ENCODE measurements at regions not wholly inside any gene's neighbourhood (a gene's known extent, or its start where the extent isn't known, plus 50 kb on each side); places are given as distances from the start of the nearest gene placed in this dataset.

DNA sequence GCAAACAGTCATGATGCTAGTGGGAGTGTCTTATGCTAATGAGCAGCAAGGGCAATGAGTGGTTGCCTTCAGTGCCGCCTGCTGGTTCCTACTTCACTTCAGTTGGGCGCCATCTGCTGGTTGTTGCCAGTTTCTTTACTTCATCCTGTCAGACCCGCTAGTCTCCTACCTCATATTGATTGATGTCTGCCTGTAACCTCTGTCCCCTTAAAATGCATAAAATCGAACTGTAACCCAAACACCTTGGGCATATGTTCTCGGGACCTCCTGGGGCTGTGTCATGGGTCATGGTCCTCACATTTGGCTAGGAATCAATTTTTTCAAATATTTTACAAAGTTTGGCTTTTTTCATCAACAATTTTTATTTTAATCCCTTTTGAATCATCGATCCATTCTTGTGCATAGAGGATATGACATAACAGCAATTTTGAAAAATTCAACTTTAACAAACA lies 62.8 kb upstream of the C7orf33 start:
- TF ChIP-seq, protein P1, sequence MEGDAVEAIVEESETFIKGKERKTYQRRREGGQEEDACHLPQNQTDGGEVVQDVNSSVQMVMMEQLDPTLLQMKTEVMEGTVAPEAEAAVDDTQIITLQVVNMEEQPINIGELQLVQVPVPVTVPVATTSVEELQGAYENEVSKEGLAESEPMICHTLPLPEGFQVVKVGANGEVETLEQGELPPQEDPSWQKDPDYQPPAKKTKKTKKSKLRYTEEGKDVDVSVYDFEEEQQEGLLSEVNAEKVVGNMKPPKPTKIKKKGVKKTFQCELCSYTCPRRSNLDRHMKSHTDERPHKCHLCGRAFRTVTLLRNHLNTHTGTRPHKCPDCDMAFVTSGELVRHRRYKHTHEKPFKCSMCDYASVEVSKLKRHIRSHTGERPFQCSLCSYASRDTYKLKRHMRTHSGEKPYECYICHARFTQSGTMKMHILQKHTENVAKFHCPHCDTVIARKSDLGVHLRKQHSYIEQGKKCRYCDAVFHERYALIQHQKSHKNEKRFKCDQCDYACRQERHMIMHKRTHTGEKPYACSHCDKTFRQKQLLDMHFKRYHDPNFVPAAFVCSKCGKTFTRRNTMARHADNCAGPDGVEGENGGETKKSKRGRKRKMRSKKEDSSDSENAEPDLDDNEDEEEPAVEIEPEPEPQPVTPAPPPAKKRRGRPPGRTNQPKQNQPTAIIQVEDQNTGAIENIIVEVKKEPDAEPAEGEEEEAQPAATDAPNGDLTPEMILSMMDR (IDR thresholded peaks at IDR 0.05) = peak; percentile 32 to 76 (median 47)
- no peak for TF ChIP-seq POLR2A (IDR thresholded peaks at IDR 0.05)
